HG02981 (cell line): ENCODE measurements at regions not wholly inside any gene's neighbourhood (a gene's known extent, or its start where the extent isn't known, plus 50 kb on each side); places are given as distances from the start of the nearest gene placed in this dataset.
"Not testable (repeated sequence)": the region's sequence is repeated elsewhere in the genome, so short reads cannot be mapped to it uniquely, and the experiment has no call there.

ENCODE experiments used
- ATAC-seq: cut with Tn5 transposase; IDR thresholded peaks from one replicate; pipeline ENCODE4 v1.9.1; 2021; ENCODE audit warnings: mild to moderate bottlenecking, moderate library complexity; ENCODE audit not compliant: unreplicated experiment

- no peak for ATAC-seq
Measured at GRCh38 chr14:84490081-84490480, 1039.9 kb upstream of the FLRT2 start.

GRCh38 chr14:84492685-84493084 lies 1037.3 kb upstream of the FLRT2 start:
- ATAC-seq, result no peak

- ATAC-seq, result no peak
Measured at GRCh38 chr14:84493779-84494178, 1036.2 kb upstream of the FLRT2 start.

GRCh38 chr14:84496677-84497076 lies 1033.3 kb upstream of the FLRT2 start:
- ATAC-seq, result no peak

- ATAC-seq, result not testable (repeated sequence)
Measured at GRCh38 chr14:84512823-84513222, 1017.1 kb upstream of the FLRT2 start.

- ATAC-seq, result no peak
Measured at GRCh38 chr14:84519836-84520235, 1010.1 kb upstream of the FLRT2 start.

GRCh38 chr14:84520711-84521338 lies 1009.1 kb upstream of the FLRT2 start:
- ATAC-seq, result no peak

- ATAC-seq, result no peak
Measured at GRCh38 chr14:84523746-84524145, 1006.2 kb upstream of the FLRT2 start.

- ATAC-seq, result no peak
Measured at GRCh38 chr14:84527706-84528105, 1002.2 kb upstream of the FLRT2 start.

- no peak for ATAC-seq
Measured at GRCh38 chr14:84532016-84532415, 997.9 kb upstream of the FLRT2 start.

- no peak for ATAC-seq
Measured at GRCh38 chr14:84533181-84533725, 996.7 kb upstream of the FLRT2 start.

GRCh38 chr14:84533791-84534190 lies 996.2 kb upstream of the FLRT2 start:
- no peak for ATAC-seq

- ATAC-seq, result no peak
Measured at GRCh38 chr14:84535484-84535883, 994.5 kb upstream of the FLRT2 start.

- ATAC-seq, result no peak
Measured at GRCh38 chr14:84535976-84536375, 994.0 kb upstream of the FLRT2 start.

- ATAC-seq, result no peak
Measured at GRCh38 chr14:84541018-84541417, 988.9 kb upstream of the FLRT2 start.

GRCh38 chr14:84543859-84544258 lies 986.1 kb upstream of the FLRT2 start:
- no peak for ATAC-seq

GRCh38 chr14:84544486-84545131 lies 985.3 kb upstream of the FLRT2 start:
- ATAC-seq, result no peak

GRCh38 chr14:84546236-84546635 lies 983.7 kb upstream of the FLRT2 start:
- no peak for ATAC-seq

- ATAC-seq, result no peak
Measured at GRCh38 chr14:84554136-84554535, 975.8 kb upstream of the FLRT2 start.

GRCh38 chr14:84555493-84555892 lies 974.5 kb upstream of the FLRT2 start:
- no peak for ATAC-seq

GRCh38 chr14:84566109-84566508 lies 963.8 kb upstream of the FLRT2 start:
- no peak for ATAC-seq

GRCh38 chr14:84575681-84576080 lies 954.3 kb upstream of the FLRT2 start:
- no peak for ATAC-seq

GRCh38 chr14:84579292-84579691 lies 950.7 kb upstream of the FLRT2 start:
- ATAC-seq, result no peak
